ENCODE measurements at regions not wholly inside any gene's neighbourhood (a gene's known extent, or its start where the extent isn't known, plus 50 kb on each side); places are given as distances from the start of the nearest gene placed in this dataset.
"Not testable (repeated sequence)": the region's sequence is repeated elsewhere in the genome, so short reads cannot be mapped to it uniquely, and the experiment has no call there.

GRCh38 chr6:144417681-144418080 lies 132.5 kb downstream of the UTRN start:
- no peak overlapping the region for H3K27ac ChIP-seq
- TF ChIP-seq, protein P1, sequence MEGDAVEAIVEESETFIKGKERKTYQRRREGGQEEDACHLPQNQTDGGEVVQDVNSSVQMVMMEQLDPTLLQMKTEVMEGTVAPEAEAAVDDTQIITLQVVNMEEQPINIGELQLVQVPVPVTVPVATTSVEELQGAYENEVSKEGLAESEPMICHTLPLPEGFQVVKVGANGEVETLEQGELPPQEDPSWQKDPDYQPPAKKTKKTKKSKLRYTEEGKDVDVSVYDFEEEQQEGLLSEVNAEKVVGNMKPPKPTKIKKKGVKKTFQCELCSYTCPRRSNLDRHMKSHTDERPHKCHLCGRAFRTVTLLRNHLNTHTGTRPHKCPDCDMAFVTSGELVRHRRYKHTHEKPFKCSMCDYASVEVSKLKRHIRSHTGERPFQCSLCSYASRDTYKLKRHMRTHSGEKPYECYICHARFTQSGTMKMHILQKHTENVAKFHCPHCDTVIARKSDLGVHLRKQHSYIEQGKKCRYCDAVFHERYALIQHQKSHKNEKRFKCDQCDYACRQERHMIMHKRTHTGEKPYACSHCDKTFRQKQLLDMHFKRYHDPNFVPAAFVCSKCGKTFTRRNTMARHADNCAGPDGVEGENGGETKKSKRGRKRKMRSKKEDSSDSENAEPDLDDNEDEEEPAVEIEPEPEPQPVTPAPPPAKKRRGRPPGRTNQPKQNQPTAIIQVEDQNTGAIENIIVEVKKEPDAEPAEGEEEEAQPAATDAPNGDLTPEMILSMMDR (IDR thresholded peaks at IDR 0.05), result no peak
- TF ChIP-seq ZFX (IDR thresholded peaks at IDR 0.05; ENCODE audit: borderline replicate concordance), result no peak

DNA sequence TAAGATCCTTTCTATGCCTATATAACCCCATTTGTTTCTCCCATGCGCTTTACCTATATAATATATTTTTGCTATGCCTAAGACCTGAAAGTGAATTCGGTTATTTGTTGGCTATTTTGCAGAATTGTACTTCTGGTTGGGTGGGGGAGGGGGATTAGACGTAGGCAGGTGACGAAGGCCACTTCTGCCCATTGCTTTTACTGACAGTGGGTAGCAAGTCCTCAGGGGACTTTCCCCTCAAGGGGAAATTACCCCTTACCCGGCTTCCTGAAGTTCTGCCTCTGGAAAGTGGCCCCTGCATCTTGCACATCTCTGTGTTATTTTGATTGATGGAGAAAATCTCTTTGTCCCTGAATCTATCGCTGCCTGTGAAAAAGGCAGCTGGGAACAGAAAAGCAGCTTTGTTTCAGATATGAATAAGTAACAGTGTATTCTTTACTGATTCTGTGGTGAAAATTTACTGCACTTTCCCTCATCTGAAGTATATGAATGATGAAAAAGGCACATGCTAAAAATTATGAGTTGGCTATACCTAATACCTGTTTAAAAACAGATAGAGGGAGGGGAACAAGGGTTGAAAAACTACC lies 133.9 kb downstream of the UTRN start:
- TF ChIP-seq ZFX (IDR thresholded peaks at IDR 0.05; ENCODE audit: borderline replicate concordance), result no peak
- TF ChIP-seq, protein P1 (IDR thresholded peaks at IDR 0.05), result no peak
- no peak overlapping the region for H3K27ac ChIP-seq

GRCh38 chr6:144423167-144423566 lies 138.0 kb downstream of the UTRN start:
- H3K27ac ChIP-seq, result no peak overlapping the region
- TF ChIP-seq ZFX (IDR thresholded peaks at IDR 0.05; ENCODE audit: borderline replicate concordance), result no peak
- TF ChIP-seq, protein P1 (IDR thresholded peaks at IDR 0.05), result no peak

DNA sequence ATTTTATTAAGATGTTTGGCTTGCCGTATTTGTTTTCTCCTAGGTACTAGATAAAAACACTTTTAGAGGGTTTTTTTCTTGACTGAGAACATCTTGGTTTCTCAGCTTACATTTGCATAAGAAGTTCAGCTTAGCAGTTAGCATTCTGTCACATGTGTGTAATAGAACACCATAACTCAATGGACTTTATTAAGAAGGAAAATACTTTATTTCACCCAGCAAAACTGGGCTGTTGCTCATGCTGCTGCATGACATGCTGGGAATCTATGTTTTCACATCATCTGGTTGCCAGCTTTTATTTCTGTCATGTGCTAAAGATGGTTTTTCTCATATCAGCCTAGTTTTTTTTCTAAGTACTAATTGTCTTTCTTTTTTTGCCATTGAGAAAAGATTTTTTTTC lies 144.6 kb downstream of the UTRN start:
- no peak for TF ChIP-seq ZFX (IDR thresholded peaks at IDR 0.05; ENCODE audit: borderline replicate concordance)
- TF ChIP-seq, protein P1 (IDR thresholded peaks at IDR 0.05), result no peak
- H3K27ac ChIP-seq, result no peak overlapping the region

DNA sequence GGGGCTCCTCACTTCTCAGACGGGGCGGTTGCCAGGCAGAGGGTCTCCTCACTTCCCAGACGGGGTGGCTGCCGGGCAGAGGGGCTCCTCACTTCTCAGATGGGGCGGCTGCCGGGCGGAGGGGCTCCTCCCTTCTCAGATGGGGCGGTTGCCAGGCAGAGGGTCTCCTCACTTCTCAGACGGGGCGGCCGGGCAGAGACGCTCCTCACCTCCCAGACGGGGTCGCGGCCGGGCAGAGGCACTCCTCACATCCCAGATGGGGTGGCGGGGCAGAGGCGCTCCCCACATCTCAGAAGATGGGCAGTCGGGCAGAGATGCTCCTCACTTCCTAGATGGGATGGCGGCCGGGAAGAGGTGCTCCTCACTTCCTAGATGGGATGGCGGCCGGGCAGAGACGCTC lies 148.3 kb downstream of the UTRN start:
- H3K27ac ChIP-seq, result not testable (repeated sequence)

DNA sequence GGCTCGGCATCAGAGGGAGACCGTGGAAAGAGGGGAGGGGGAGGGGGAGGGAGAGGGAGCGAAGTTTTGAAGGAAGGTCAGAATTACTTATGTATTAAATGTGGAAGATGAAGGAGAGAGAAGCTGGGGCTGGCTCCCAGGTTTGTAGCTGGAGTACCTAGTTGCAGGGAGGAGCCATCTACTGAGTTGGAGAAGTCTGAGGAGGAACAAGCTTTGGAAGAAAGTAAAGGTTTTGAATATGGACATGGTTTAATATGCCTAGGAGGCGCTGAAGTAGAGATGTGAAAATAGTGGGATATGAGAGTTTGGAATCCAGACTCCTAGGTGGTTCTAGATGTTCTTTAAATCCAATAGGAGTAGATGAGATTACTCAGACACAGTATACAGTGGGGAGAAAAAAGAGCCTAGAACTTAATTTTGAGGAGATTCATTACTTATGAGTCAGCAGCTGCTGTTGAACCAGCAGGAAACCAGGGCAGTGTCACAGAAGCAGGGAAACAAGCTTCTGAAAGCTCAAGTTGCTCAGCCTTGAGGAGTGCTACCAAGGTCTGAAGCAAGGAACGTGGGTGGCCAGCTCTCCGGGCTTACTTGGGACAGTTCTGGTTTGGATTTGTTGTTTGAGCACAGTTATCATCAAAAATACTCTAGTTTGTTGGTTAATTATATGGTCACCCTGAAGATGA lies 149.3 kb downstream of the UTRN start:
- no peak for TF ChIP-seq ZFX (IDR thresholded peaks at IDR 0.05; ENCODE audit: borderline replicate concordance)
- TF ChIP-seq, protein P1 (IDR thresholded peaks at IDR 0.05), result no peak
- H3K27ac ChIP-seq, result no peak overlapping the region

DNA sequence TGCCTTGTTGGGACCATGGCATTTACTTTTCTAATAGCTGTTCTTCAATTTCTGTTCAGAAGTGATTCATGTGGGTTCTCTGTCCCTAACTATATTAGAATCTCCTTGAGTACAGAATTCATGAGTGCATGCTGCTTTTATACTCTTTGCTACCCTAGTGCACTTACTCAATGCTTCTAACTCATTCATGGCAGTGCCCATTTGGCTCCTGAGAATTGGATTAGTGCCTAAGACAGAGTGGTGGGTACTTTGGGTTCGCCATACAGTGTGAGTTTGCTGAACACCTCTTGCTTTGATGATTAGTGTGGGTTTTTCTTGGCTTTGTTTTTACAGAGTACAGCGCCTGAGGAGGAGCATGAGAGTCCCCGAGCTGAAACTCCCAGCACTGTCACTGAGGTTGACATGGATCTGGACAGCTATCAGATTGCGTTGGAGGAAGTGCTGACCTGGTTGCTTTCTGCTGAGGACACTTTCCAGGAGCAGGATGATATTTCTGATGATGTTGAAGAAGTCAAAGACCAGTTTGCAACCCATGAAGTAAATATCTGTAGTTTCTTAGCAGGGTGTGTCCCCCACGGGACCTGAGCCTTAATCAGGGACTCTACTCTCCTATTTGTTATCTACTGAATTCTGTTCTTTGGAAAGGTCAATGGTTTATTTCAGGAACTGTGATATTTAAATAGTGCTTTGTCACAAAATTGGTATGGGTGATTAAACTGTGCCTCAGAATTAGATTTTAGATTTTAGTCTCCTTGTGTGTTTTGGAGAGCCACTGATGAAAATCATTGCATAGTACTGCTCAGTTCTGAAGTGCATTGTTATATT lies 150.7 kb downstream of the UTRN start:
- H3K27ac ChIP-seq, result no peak overlapping the region
- no peak for TF ChIP-seq ZFX (IDR thresholded peaks at IDR 0.05; ENCODE audit: borderline replicate concordance)
- TF ChIP-seq, protein P1 (IDR thresholded peaks at IDR 0.05), result no peak

Measured in 22Rv1 (cell line).